ENCODE measurements at regions not wholly inside any gene's neighbourhood (a gene's known extent, or its start where the extent isn't known, plus 50 kb on each side); places are given as distances from the start of the nearest gene placed in this dataset.

DNA sequence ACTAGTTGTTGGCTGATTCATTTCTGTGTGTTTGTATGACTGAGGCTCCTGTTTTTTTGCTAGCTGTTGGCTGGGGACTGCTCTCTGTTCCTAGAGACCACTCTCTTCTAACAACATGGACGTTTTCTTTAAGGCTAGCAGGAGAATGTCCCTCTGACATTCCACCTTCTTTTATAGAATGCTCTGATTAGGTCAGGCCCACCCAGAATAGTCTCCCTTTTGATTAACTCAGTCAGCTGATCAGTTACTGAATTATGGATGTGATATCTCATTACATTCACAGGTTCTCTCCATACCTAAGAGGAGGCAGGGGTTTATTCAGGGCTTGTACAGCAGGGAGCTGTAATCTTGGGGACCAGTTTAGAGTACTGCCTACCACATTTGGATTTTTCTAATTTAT is 175.6 kb upstream of the RHOBTB1 start:
- H3K27ac ChIP-seq = no peak overlapping the region
- no peak for DNase-seq
- H3K36me3 ChIP-seq = no peaks in the 10 kb centered on the region
- TF ChIP-seq, protein P1, sequence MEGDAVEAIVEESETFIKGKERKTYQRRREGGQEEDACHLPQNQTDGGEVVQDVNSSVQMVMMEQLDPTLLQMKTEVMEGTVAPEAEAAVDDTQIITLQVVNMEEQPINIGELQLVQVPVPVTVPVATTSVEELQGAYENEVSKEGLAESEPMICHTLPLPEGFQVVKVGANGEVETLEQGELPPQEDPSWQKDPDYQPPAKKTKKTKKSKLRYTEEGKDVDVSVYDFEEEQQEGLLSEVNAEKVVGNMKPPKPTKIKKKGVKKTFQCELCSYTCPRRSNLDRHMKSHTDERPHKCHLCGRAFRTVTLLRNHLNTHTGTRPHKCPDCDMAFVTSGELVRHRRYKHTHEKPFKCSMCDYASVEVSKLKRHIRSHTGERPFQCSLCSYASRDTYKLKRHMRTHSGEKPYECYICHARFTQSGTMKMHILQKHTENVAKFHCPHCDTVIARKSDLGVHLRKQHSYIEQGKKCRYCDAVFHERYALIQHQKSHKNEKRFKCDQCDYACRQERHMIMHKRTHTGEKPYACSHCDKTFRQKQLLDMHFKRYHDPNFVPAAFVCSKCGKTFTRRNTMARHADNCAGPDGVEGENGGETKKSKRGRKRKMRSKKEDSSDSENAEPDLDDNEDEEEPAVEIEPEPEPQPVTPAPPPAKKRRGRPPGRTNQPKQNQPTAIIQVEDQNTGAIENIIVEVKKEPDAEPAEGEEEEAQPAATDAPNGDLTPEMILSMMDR (IDR thresholded peaks at IDR 0.05) = no peak
- TF ChIP-seq POLR2A (IDR thresholded peaks at IDR 0.05) = no peak
- no peaks in the 10 kb centered on the region for H3K27me3 ChIP-seq
- H3K4me3 ChIP-seq = no peak overlapping the region
- no peaks in the 10 kb centered on the region for H3K9me3 ChIP-seq
- H3K4me1 ChIP-seq = peaks cover 0 to 2% (median 0%) of the 10 kb centered on the region in 4 donors

DNA sequence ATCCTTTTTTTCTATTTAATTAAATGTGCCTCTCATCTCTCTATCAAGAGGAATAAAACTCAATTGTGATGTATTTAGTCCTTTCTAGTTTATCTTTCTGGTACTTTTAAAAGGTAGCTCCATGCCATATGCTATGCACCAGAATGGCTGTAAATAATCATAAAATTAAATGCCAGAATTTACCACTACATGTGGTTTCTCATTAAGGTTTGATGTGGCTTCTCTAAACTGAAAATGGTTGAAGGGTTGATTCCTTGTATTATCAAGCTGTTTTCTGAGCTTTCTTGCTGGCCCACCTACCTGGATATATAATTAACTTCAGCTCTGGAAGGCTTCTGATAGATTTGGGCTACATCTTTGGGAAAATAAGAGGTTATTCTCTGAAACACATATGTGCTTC is 171.9 kb upstream of the RHOBTB1 start:
- no peaks in the 10 kb centered on the region for H3K9me3 ChIP-seq
- H3K4me1 ChIP-seq = no peaks in the 10 kb centered on the region
- TF ChIP-seq POLR2A (IDR thresholded peaks at IDR 0.05) = no peak
- TF ChIP-seq, protein P1 (IDR thresholded peaks at IDR 0.05) = no peak
- DNase-seq = no peak
- no peak overlapping the region for H3K4me3 ChIP-seq
- no peaks in the 10 kb centered on the region for H3K27me3 ChIP-seq
- no peak overlapping the region for H3K27ac ChIP-seq
- no peaks in the 10 kb centered on the region for H3K36me3 ChIP-seq

DNA sequence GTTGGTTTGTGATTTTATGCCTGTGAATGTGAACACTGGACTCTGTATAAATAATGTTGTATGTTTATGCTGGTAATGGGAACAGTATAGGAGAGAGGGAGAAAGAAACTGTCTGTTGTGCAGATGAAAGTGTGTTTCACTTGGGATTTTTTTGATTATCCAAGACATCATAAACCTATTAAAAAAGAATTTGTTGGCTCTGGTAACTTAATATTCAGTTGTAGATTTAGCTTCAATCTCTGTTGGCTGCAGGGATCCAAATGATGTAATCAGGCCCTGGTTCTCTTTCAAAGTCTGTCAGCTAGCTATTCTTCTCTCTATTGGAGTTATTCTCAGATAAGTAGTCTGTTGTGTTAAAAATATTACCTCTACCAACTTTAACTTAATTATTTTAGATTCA is 168.8 kb upstream of the RHOBTB1 start:
- no peaks in the 10 kb centered on the region for H3K36me3 ChIP-seq
- no peak overlapping the region for H3K27ac ChIP-seq
- H3K4me1 ChIP-seq = no peaks in the 10 kb centered on the region
- no peak for TF ChIP-seq POLR2A (IDR thresholded peaks at IDR 0.05)
- TF ChIP-seq, protein P1 (IDR thresholded peaks at IDR 0.05) = no peak
- no peak for DNase-seq
- H3K9me3 ChIP-seq = no peaks in the 10 kb centered on the region
- H3K27me3 ChIP-seq = no peaks in the 10 kb centered on the region
- no peak overlapping the region for H3K4me3 ChIP-seq

DNA sequence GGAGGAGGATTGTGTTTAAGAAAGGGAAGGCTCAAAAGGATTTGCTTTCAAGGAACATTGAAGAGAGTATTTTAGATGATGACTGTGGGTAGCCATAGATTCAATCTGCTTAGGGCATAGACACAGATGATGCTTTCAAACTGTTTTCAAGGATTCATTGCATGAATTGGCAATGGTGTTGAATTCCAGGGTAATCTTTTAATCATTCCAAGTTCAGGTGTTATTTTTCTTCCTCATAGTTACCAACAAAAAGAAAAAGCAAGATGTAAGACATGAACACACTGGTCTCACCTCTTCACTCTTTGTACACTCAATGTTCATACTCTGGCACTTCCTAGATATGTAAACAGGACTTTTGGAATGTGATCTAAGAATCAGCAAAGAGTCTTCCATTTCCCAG is 167.0 kb upstream of the RHOBTB1 start:
- H3K27ac ChIP-seq = no peak overlapping the region
- no peaks in the 10 kb centered on the region for H3K27me3 ChIP-seq
- DNase-seq = no peak
- H3K36me3 ChIP-seq = no peaks in the 10 kb centered on the region
- no peak for TF ChIP-seq POLR2A (IDR thresholded peaks at IDR 0.05)
- TF ChIP-seq, protein P1 (IDR thresholded peaks at IDR 0.05) = no peak
- no peak overlapping the region for H3K4me3 ChIP-seq
- no peaks in the 10 kb centered on the region for H3K4me1 ChIP-seq
- H3K9me3 ChIP-seq = no peaks in the 10 kb centered on the region

DNA sequence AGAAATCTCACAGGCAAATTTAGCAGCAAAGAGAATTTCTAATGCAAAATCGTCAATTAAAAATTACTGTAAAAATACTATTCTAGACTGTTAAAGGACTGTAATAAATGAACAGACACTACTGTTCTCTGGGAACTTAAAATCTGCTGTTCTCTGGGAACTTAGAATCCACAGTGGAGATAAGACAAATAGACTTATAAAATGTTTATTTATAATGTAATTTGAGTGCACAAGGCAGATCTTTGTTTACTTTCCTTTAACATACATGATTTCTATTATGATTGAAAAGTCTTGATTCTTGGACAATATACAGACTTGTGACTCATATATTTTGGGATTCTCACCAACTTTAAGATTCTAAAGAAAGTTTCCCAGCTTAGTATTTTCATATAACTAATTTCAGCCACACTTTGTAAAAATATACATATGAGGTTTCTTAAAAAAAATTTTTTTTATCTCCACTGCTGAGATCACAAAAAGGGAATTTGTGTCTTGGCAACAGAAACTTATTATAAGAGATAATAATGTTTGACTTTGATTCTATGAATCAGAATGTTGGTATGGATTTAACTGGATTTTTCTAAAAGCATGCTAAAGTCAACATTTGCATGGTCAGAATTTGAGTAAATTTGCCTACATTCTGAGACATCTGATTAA is 166.3 kb upstream of the RHOBTB1 start:
- Histone ChIP-seq H3K27ac (no peak overlapping the region), H3K9me3 (no peaks in the 10 kb centered on the region), H3K27me3 (no peaks in the 10 kb centered on the region), H3K36me3 (no peaks in the 10 kb centered on the region), H3K4me3 (no peak overlapping the region), H3K4me1 (no peaks in the 10 kb centered on the region)
- TF ChIP-seq, protein P1 (IDR thresholded peaks at IDR 0.05) = no peak
- no peak for TF ChIP-seq POLR2A (IDR thresholded peaks at IDR 0.05)
- DNase-seq = no peak

DNA sequence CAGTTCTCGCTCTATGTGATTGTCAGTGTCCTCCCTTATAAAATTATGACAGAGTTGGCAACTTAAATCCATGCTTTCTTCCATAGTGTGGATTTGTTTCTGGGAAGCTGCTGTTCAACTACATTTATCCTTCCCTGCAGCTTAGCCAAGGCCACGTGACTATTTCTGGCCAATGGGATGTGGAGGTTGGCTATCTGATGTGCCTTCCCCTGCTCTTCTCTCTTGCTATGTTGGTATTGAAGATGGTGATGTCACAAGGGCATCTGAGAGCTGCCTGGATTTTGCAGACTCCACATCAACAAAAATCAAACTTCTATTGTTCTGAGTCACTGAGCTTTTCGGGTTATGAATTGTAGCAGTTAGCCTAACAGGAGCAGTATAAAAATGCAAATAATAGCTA is 164.9 kb upstream of the RHOBTB1 start:
- no peak overlapping the region for H3K27ac ChIP-seq
- no peak for DNase-seq
- no peak overlapping the region for H3K4me3 ChIP-seq
- TF ChIP-seq, protein P1 (IDR thresholded peaks at IDR 0.05) = no peak
- TF ChIP-seq POLR2A (IDR thresholded peaks at IDR 0.05) = no peak
- H3K27me3 ChIP-seq = no peaks in the 10 kb centered on the region
- no peaks in the 10 kb centered on the region for H3K4me1 ChIP-seq
- H3K9me3 ChIP-seq = no peaks in the 10 kb centered on the region
- no peaks in the 10 kb centered on the region for H3K36me3 ChIP-seq

Measured in Peyer's patch (tissue), 4 donors.